NCI-H1048 (cell line): ENCODE measurements at regions not wholly inside any gene's neighbourhood (a gene's known extent, or its start where the extent isn't known, plus 50 kb on each side); places are given as distances from the start of the nearest gene placed in this dataset.
"Not testable (repeated sequence)": the region's sequence is repeated elsewhere in the genome, so short reads cannot be mapped to it uniquely, and the experiment has no call there.

Source experiments
- DNase-seq: peaks from one replicate; lab custom pipeline; 2025; lab: John Stamatoyannopoulos, UW

- no peak for DNase-seq
Observed at GRCh38 chr5:106014262-106014661, 1656.5 kb downstream of the EFNA5 start.

GRCh38 chr5:106006242-106006641 is 1664.5 kb downstream of the EFNA5 start:
- DNase-seq: no peak

DNA sequence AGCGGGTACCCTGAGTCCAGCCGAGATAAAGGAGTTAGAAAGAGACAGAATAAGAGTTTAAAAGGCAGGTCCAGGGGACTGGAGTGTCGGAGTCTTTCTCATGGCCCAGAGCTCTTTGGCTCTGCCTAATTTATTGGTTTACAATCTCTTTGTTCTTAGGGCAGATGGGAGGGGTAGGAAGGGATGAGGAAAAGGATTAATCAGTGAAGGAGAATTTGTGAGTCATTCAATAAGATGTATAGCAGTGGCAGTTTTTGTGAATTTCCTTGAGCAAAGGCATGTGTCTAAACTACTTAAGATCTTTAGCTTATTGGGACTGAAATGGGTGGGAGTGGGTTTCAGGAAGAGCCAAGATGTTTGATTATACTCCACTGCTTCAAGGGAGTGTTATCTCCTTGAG is 1671.7 kb downstream of the EFNA5 start:
- not testable (repeated sequence) for DNase-seq

DNA sequence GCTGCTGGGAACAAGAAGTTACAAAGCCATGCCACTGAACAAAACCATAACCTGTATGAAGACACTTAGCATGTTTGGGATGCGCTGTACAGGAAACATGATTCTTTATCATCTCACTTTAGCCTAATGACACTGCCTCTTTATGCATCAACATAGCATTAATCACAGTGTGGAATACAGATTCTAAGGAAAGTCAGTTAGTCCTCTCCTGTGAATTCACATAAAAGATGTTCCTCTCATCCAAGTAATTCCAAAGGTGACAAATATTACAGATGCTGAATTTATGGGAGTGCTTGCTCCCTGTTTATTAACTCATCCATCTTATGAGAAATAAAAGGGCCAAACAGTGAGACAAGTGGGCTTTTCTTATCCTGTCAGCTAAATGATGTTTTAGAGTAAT is 1677.7 kb downstream of the EFNA5 start:
- no peak for DNase-seq

DNA sequence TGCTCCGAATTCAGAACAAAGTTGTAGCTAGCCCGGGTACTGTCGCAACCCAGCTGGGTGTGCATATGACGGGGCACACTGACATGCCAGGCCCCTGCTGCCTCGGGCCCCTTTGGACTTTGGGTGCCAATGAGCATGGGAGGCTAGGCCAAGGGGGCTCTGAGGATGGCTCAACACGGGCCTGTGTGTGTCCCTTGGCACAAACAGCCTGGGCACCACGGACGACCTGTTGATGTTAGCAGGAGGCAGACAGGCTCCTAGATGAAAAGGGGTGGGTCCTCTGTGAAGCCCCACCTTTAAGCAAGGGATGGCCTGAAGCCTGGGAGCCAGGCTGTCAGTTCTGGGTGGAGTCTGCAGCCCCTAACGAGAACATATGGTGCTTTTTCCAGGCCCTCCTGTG is 1688.2 kb downstream of the EFNA5 start:
- DNase-seq: no peak

GRCh38 chr5:105978011-105978410 is 1692.7 kb downstream of the EFNA5 start:
- DNase-seq: no peak

GRCh38 chr5:105977163-105977562 is 1693.6 kb downstream of the EFNA5 start:
- DNase-seq: no peak

DNA sequence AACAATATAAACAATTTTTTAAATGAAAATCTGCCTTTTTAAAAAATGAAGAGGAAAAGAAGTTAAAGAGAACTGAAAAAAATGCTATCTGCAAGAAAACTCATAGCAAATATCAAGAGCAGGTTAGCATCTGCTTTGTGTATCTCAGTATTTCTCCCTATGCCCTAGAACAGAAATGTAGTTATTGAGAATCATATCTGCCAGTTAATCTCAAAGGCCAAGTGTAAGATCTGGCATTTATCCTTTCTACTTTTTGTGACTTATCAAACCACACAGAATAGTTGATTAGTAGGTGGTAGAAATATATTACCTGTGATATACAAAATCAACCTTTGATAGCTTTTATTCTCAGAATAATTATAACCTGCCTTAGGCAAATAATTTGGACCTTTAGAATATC is 1699.8 kb downstream of the EFNA5 start:
- DNase-seq: no peak

DNA sequence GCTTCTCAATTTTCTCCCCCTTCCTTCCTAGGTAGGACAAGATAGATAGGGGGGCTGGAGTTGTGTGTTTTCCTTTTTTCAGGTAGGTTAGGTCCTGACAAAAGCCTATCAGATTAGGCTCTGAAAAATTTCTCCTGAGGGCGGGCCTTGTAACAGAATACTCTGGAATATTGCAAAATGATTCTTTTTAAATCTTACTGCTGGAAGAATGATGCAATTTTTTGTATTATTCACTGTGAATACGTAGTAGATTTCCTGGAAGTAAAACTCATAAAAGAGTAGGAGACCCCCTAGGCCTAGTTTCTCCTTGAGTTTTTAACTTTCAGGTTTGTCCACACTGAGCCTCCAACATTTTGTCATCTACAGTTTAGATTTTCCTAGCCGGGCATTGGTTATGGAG is 1701.8 kb downstream of the EFNA5 start:
- DNase-seq: no peak

- DNase-seq: no peak
Observed at GRCh38 chr5:105963696-105964255, 1707.0 kb downstream of the EFNA5 start.

- DNase-seq: no peak
Observed at GRCh38 chr5:105961572-105961971, 1709.2 kb downstream of the EFNA5 start.

GRCh38 chr5:105956456-105957196 is 1714.1 kb downstream of the EFNA5 start:
- no peak for DNase-seq

DNA sequence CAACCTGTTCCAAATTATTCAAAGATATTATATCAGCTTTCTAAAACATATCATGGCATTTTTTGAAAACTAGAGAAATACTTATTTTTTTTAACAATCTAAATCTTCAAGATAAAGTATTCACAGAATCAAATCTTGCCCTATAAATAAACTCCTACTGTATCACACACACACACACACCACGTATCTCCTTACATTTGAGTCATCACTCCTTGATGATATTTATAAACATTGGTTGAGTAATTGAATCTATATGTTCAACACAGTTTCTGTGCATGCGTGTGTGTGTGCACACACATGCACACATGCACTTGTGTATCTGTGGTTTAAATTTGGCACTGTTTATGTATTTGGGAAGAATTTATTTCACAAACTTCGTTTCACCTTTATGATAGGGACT is 1716.4 kb downstream of the EFNA5 start:
- DNase-seq: no peak

GRCh38 chr5:105953616-105954015 is 1717.1 kb downstream of the EFNA5 start:
- no peak for DNase-seq

DNA sequence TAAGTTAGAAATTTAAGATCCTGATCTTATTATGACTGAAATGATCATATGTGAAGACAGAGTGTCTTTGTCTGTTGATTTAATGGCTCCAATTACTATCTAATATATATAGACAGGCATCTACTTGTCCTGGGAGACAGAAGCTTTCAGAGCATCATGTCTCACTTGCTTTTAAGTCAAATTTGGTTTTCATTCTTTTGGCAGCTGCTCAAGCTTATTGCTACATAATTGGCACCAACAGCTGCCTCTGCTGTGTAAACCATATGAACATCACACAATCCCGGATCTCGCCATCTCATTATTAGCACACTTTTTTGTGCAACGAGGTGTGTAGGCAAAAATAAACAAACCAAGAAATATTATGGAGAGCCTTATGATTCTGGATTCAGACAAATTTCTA is 1717.9 kb downstream of the EFNA5 start:
- DNase-seq: no peak

DNA sequence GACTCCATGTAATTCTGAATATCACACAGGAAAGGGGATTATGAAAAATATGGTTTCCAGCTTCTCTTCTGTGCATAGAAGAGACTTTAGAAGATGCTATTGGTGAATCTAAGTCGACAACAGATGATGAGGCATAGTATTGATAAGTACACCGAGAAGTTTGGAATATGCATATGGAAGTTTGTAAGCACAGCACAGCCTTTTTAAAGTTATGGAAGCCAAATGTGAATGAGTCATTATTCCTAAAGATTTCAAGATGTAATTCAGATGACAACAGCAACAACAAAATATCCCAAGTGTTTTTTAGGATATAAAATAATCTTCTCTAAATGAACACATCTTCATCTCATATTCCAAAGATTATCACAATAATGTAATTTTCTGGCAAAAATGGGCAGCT is 1723.3 kb downstream of the EFNA5 start:
- no peak for DNase-seq

DNA sequence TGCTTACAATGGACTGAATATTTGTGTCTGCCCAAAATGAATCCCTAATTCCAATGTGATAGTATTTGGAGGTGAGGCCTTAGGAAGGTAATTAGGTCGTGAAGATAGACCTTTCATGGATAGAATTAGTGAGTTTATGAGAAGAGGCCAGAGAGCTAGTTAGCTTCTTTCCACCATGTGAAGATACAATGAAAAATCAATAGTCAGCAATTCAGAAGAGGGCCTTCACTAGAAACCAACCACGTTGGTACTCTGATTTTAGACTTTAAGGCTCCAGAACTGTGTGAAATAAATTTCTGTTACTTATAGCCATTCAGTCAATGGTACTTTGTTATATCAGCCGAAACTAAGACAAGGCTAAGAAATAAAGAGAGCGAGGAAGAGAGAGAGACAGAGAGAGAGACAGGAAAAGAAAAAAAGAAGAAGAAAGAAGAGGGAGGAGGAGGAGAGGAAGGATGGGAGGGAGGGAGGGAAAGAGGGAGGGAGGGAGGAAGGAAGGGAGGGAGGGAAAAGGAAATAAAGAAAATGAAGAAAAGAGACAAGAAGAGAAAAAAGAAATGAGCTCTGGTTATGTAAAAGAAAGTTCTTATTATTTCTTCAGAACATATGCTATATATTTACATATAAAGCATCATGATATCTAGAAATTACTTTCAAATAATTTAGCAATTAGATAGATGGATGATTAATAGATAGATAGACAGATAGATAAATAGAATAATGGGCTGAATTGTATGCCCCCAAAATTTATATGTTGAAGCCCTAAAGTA is 1725.3 kb downstream of the EFNA5 start:
- no peak for DNase-seq

GRCh38 chr5:105940181-105940580 is 1730.6 kb downstream of the EFNA5 start:
- no peak for DNase-seq

DNA sequence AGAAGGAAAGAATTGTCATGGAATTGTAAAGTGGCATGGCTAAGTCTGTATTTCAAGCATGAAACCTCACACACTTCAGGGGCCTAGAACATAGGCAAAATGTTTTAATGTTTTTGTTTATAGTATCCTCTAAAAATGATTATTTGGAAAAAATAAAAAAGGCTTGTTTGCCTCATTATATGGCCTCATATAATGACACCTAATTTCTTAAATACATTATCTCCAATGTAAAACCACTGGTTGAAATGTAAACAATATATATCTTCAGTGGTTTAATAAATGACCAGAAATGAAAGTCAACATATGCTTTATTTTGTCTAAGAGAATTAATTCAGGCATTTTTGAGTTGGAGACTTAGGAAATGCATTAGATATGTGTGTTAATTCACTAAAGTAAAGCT is 1736.6 kb downstream of the EFNA5 start:
- DNase-seq: no peak

- DNase-seq: no peak
Observed at GRCh38 chr5:105931881-105932421, 1738.8 kb downstream of the EFNA5 start.

DNA sequence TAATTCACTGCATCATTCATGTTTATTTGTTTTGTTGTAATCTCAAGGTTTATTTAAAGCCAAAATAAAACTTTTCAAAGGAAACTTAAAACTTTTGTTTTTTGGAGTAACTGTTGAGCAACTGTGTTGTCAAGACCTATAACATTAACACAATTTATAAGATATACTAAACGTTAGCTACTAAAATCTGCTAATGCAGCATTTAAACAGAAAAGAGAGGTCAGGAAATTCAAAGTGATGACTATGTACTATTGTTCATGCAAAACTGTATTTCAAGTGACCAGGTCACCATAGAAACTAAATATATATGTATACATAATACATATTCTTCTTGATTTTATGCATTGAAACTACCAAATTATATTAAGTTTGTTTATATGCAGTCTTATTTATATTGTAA is 1740.9 kb downstream of the EFNA5 start:
- DNase-seq: no peak

GRCh38 chr5:105924366-105924765 is 1746.4 kb downstream of the EFNA5 start:
- no peak for DNase-seq

GRCh38 chr5:105922574-105922973 is 1748.2 kb downstream of the EFNA5 start:
- no peak for DNase-seq
